A549 (cell line): ENCODE measurements at regions not wholly inside any gene's neighbourhood (a gene's known extent, or its start where the extent isn't known, plus 50 kb on each side); places are given as distances from the start of the nearest gene placed in this dataset.

Source experiments
- CTCF ChIP-seq: fragments of >200 bp; sonication (Bioruptor Twin); formaldehyde crosslinking; IDR thresholded peaks from 3 replicates; pipeline ENCODE4 v1.5.1; 2016
- EP300 ChIP-seq, 2 experiments: fragments of >200 bp; sonication (Bioruptor Twin); formaldehyde crosslinking; IDR thresholded peaks; 2 replicates in 1 of 2; 3 replicates in 1 of 2; pipeline ENCODE4 v1.6.1; 2016 to 2017
- HMGXB4 ChIP-seq: fragments of 250-450 bp; sonication (Bioruptor Pico); IDR thresholded peaks from 2 replicates; pipeline ENCODE4 v1.5.0; 2021; ENCODE audit warnings: mild to moderate bottlenecking, moderate library complexity, borderline replicate concordance
- MAFK ChIP-seq: fragments of 450-650 bp; IDR thresholded peaks from 2 replicates; pipeline ENCODE4 v1.6.1; 2014; ENCODE audit not compliant: partially characterized antibody
- MAX ChIP-seq: IDR thresholded peaks from 2 replicates; pipeline ENCODE4 v1.6.1; 2012
- RAD21 ChIP-seq, 2 experiments: fragments of >200 bp in 1 of 2; sonication (Bioruptor Twin) in 1 of 2; formaldehyde crosslinking in 1 of 2; IDR thresholded peaks in 1 of 2; conservative IDR thresholded peaks in 1 of 2; 2 replicates in 1 of 2; 3 replicates in 1 of 2; pipeline ENCODE4 v1.6.1; 2012 to 2018; ENCODE audit warnings: inconsistent platforms in 1 of 2
- RCOR1 ChIP-seq: fragments of 150-350 bp; IDR thresholded peaks from 2 replicates; pipeline ENCODE4 v1.6.1; 2014; ENCODE audit warnings: antibody characterized with exemption, low read length, low read depth
- USF2 ChIP-seq: fragments of 450-650 bp; IDR thresholded peaks from 2 replicates; pipeline ENCODE4 v1.6.1; 2014; ENCODE audit warnings: antibody characterized with exemption
- ZC3H11A ChIP-seq: fragments of 450-650 bp; IDR thresholded peaks from 2 replicates; pipeline ENCODE4 v1.6.1; 2014; ENCODE audit warnings: antibody characterized with exemption, mild to moderate bottlenecking

- TF ChIP-seq CTCF (no peak), RAD21 (conservative IDR thresholded peaks at IDR 0.05 in 1 of 2, IDR thresholded peaks at IDR 0.05 in 1 of 2) (no peak), EP300 (IDR thresholded peaks at IDR 0.05) (no peak), MAFK (no peak), ZC3H11A (no peak), MAX (no peak), RCOR1 (no peak), USF2 (no peak), HMGXB4 (no peak)
Measured at GRCh38 chr6:97674802-97675201, 391.8 kb upstream of the MMS22L start.
